ENCODE measurements at regions not wholly inside any gene's neighbourhood (a gene's known extent, or its start where the extent isn't known, plus 50 kb on each side); places are given as distances from the start of the nearest gene placed in this dataset.

- no peaks in the 10 kb centered on the region for H3K36me3 Mint-ChIP-seq
- no peaks in the 10 kb centered on the region for H3K4me1 Mint-ChIP-seq
- no peak overlapping the region for H3K4me3 Mint-ChIP-seq
- no peaks in the 10 kb centered on the region for H3K9me3 Mint-ChIP-seq
- peaks cover 12% of the 10 kb centered on the region for H3K27me3 Mint-ChIP-seq
- H3K27ac Mint-ChIP-seq, result no peak overlapping the region
These were observed 249.2 kb downstream of the OPA1 start for GRCh38 chr3:193842029-193842798.

- H3K27me3 Mint-ChIP-seq, result peaks cover 12% of the 10 kb centered on the region
- H3K4me3 Mint-ChIP-seq, result no peak overlapping the region
- no peak overlapping the region for H3K27ac Mint-ChIP-seq
- no peaks in the 10 kb centered on the region for H3K36me3 Mint-ChIP-seq
- H3K9me3 Mint-ChIP-seq, result no peaks in the 10 kb centered on the region
- H3K4me1 Mint-ChIP-seq, result no peaks in the 10 kb centered on the region
These were observed 249.9 kb downstream of the OPA1 start for GRCh38 chr3:193842832-193843473.

GRCh38 chr3:193843474-193844301 lies 250.7 kb downstream of the OPA1 start:
- no peaks in the 10 kb centered on the region for H3K9me3 Mint-ChIP-seq
- no peaks in the 10 kb centered on the region for H3K4me1 Mint-ChIP-seq
- no peak overlapping the region for H3K4me3 Mint-ChIP-seq
- H3K27me3 Mint-ChIP-seq, result peaks cover 12% of the 10 kb centered on the region
- no peak overlapping the region for H3K27ac Mint-ChIP-seq
- H3K36me3 Mint-ChIP-seq, result no peaks in the 10 kb centered on the region

GRCh38 chr3:193844472-193844871 lies 251.5 kb downstream of the OPA1 start:
- Mint-ChIP-seq H3K36me3 (no peaks in the 10 kb centered on the region), H3K27ac (no peak overlapping the region), H3K4me1 (no peaks in the 10 kb centered on the region), H3K27me3 (peaks cover 12% of the 10 kb centered on the region), H3K9me3 (no peaks in the 10 kb centered on the region), H3K4me3 (no peak overlapping the region)

GRCh38 chr3:193845144-193845543 lies 252.1 kb downstream of the OPA1 start:
- Mint-ChIP-seq H3K27ac (no peak overlapping the region), H3K4me3 (no peak overlapping the region), H3K36me3 (no peaks in the 10 kb centered on the region), H3K9me3 (no peaks in the 10 kb centered on the region), H3K4me1 (no peaks in the 10 kb centered on the region), H3K27me3 (peaks cover 12% of the 10 kb centered on the region)

GRCh38 chr3:193846569-193846968 lies 253.6 kb downstream of the OPA1 start:
- no peaks in the 10 kb centered on the region for H3K36me3 Mint-ChIP-seq
- no peaks in the 10 kb centered on the region for H3K9me3 Mint-ChIP-seq
- no peak overlapping the region for H3K4me3 Mint-ChIP-seq
- H3K4me1 Mint-ChIP-seq, result no peaks in the 10 kb centered on the region
- H3K27ac Mint-ChIP-seq, result no peak overlapping the region
- peaks cover 4% of the 10 kb centered on the region for H3K27me3 Mint-ChIP-seq

GRCh38 chr3:193847402-193847801 lies 254.4 kb downstream of the OPA1 start:
- peaks cover 3% of the 10 kb centered on the region for H3K27me3 Mint-ChIP-seq
- no peaks in the 10 kb centered on the region for H3K9me3 Mint-ChIP-seq
- H3K27ac Mint-ChIP-seq, result no peak overlapping the region
- H3K36me3 Mint-ChIP-seq, result no peaks in the 10 kb centered on the region
- H3K4me3 Mint-ChIP-seq, result no peak overlapping the region
- H3K4me1 Mint-ChIP-seq, result no peaks in the 10 kb centered on the region

GRCh38 chr3:193848547-193848946 lies 255.5 kb downstream of the OPA1 start:
- Mint-ChIP-seq H3K4me1 (no peaks in the 10 kb centered on the region), H3K27me3 (no peaks in the 10 kb centered on the region), H3K36me3 (no peaks in the 10 kb centered on the region), H3K4me3 (no peak overlapping the region), H3K27ac (no peak overlapping the region), H3K9me3 (no peaks in the 10 kb centered on the region)

GRCh38 chr3:193850084-193850619 lies 257.1 kb downstream of the OPA1 start:
- no peaks in the 10 kb centered on the region for H3K36me3 Mint-ChIP-seq
- H3K9me3 Mint-ChIP-seq, result no peaks in the 10 kb centered on the region
- H3K27me3 Mint-ChIP-seq, result no peaks in the 10 kb centered on the region
- H3K27ac Mint-ChIP-seq, result no peak overlapping the region
- no peaks in the 10 kb centered on the region for H3K4me1 Mint-ChIP-seq
- H3K4me3 Mint-ChIP-seq, result no peak overlapping the region

GRCh38 chr3:193851428-193851847 lies 258.4 kb downstream of the OPA1 start:
- H3K4me1 Mint-ChIP-seq, result no peaks in the 10 kb centered on the region
- no peaks in the 10 kb centered on the region for H3K36me3 Mint-ChIP-seq
- no peaks in the 10 kb centered on the region for H3K27me3 Mint-ChIP-seq
- no peaks in the 10 kb centered on the region for H3K9me3 Mint-ChIP-seq
- no peak overlapping the region for H3K27ac Mint-ChIP-seq
- H3K4me3 Mint-ChIP-seq, result no peak overlapping the region

- no peaks in the 10 kb centered on the region for H3K9me3 Mint-ChIP-seq
- no peaks in the 10 kb centered on the region for H3K27me3 Mint-ChIP-seq
- H3K27ac Mint-ChIP-seq, result no peak overlapping the region
- H3K36me3 Mint-ChIP-seq, result no peaks in the 10 kb centered on the region
- H3K4me1 Mint-ChIP-seq, result no peaks in the 10 kb centered on the region
- H3K4me3 Mint-ChIP-seq, result no peak overlapping the region
These were observed 259.1 kb downstream of the OPA1 start for GRCh38 chr3:193851941-193852674.

- no peak overlapping the region for H3K4me3 Mint-ChIP-seq
- no peaks in the 10 kb centered on the region for H3K27me3 Mint-ChIP-seq
- no peaks in the 10 kb centered on the region for H3K36me3 Mint-ChIP-seq
- H3K27ac Mint-ChIP-seq, result no peak overlapping the region
- H3K9me3 Mint-ChIP-seq, result no peaks in the 10 kb centered on the region
- no peaks in the 10 kb centered on the region for H3K4me1 Mint-ChIP-seq
These were observed 259.9 kb downstream of the OPA1 start for GRCh38 chr3:193852901-193853300.

GRCh38 chr3:193853511-193854219 lies 260.7 kb downstream of the OPA1 start:
- peak overlapping the region; percentile 10 for H3K27ac Mint-ChIP-seq
- H3K36me3 Mint-ChIP-seq, result no peaks in the 10 kb centered on the region
- no peaks in the 10 kb centered on the region for H3K27me3 Mint-ChIP-seq
- H3K9me3 Mint-ChIP-seq, result no peaks in the 10 kb centered on the region
- H3K4me1 Mint-ChIP-seq, result no peaks in the 10 kb centered on the region
- H3K4me3 Mint-ChIP-seq, result no peak overlapping the region

GRCh38 chr3:193857996-193858395 lies 265.0 kb downstream of the OPA1 start:
- Mint-ChIP-seq H3K4me3 (no peak overlapping the region), H3K4me1 (no peaks in the 10 kb centered on the region), H3K9me3 (no peaks in the 10 kb centered on the region)

GRCh38 chr3:193859195-193859594 lies 266.2 kb downstream of the OPA1 start:
- no peaks in the 10 kb centered on the region for H3K9me3 Mint-ChIP-seq
- H3K27ac Mint-ChIP-seq, result no peak overlapping the region
- H3K4me3 Mint-ChIP-seq, result no peak overlapping the region
- H3K36me3 Mint-ChIP-seq, result no peaks in the 10 kb centered on the region
- H3K27me3 Mint-ChIP-seq, result no peaks in the 10 kb centered on the region
- H3K4me1 Mint-ChIP-seq, result no peaks in the 10 kb centered on the region

More at GRCh38 chr3:193857996-193858395, 265.0 kb downstream of the OPA1 start:
- H3K27ac Mint-ChIP-seq, result no peak overlapping the region
- no peaks in the 10 kb centered on the region for H3K36me3 Mint-ChIP-seq
- H3K27me3 Mint-ChIP-seq, result no peaks in the 10 kb centered on the region

Measured in activated naive CD4-positive, alpha-beta T cell treated with anti-CD3 and anti-CD28 coated beads, Interleukin-2, amount 50 U/mL, for 24 hours (primary cell).